ENCODE measurements at regions not wholly inside any gene's neighbourhood (a gene's known extent, or its start where the extent isn't known, plus 50 kb on each side); places are given as distances from the start of the nearest gene placed in this dataset.
A peak's percentile ranks its signal among the peaks of the same experiment; 100 is the strongest.

DNA sequence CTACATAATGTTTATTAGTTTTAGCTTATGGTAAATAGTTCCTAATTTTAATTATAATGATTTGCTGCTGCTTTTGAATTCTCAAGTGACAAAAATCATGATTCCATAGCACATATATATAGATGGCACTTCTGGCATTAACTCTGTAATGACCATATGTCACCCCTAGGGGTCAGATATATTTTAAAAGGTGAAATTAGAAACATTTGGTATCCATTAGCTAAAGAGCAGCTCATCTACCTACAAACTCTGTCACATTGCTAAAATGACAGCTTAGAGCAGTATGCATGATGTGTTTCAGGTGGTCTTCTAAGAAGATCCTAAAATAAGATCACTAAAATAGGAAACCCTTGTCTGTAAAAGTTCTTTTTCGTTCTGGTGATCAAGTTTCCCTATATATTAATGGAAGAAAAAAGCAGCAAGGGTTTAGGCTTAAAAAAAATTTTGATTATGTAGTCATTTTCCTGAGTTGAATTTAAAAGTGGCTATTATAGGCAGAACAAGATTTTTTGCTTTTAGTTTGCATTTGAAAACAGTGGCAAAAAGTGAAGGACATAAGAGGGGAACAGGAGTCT, 157.7 kb upstream of the POU5F2 start:
- Histone ChIP-seq H3K9me2 (replicated peaks; ENCODE audit: insufficient read depth, low read length) (no peaks in the 10 kb centered on the region), H3K4me1 (ENCODE audit: low read length) (no peaks in the 10 kb centered on the region), H3K79me2 (ENCODE audit: low read length) (no peaks in the 10 kb centered on the region), H3K27ac (ENCODE audit: low read length) (no peak overlapping the region), H2AFZ (ENCODE audit: low read length) (no peak overlapping the region), H3K9me3 (ENCODE audit: low read length) (no peaks in the 10 kb centered on the region), H3K9ac (ENCODE audit: low read length) (no peak overlapping the region), H3K4me2 (ENCODE audit: low read depth, low read length, poor library complexity, severe bottlenecking) (no peak overlapping the region), H3K27me3 (ENCODE audit: low read length) (no peaks in the 10 kb centered on the region), H3K36me3 (ENCODE audit: insufficient read depth, low read length) (no peaks in the 10 kb centered on the region), H4K20me1 (ENCODE audit: insufficient read depth, low read depth, low read length) (no peaks in the 10 kb centered on the region; the same call in 1 of the 2 replicates), H3K4me3 (ENCODE audit: low read length) (no peak overlapping the region)
- DNase-seq: peak; percentile 63

DNA sequence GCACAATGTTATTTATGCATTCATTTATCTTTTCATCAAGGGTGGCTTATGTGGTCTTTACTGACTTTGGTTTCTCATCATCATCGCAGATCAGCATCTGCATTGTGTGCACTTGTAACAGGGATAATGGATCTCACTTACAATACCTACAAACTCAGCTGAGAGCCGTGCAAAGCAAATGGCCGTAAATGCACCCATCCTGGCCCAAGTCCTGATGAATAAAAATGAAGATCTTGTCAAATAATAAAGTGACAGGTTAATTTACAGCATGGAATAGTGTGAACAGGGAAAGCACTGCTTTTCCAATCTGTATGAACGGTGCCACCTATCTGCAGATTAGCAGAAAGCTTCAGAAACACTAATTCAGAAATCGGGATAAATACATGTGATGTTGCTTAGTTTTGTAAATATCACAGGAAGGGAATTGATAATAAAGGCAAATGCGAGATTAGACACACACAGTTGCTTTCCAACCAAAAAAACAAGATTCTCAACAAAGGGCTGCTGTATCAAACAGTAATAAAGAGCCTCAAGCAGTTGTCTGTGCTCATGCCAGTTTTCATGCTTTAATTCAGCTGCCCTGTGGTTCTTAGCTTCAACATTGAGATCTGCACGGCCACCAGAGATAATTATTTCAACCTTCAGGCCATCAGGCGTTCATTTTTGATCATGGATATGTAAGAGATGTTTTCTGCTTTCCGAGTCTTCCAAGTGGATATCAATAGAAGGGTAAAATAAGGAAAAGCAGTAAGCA, 153.4 kb upstream of the POU5F2 start:
- no peak overlapping the region for H3K4me3 ChIP-seq (ENCODE audit: low read length)
- H3K27me3 ChIP-seq (ENCODE audit: low read length): no peaks in the 10 kb centered on the region
- H3K9ac ChIP-seq (ENCODE audit: low read length): no peak overlapping the region
- no peak overlapping the region for H3K4me2 ChIP-seq (ENCODE audit: low read depth, low read length, poor library complexity, severe bottlenecking)
- no peaks in the 10 kb centered on the region; the same call in 1 of the 2 replicates for H4K20me1 ChIP-seq (ENCODE audit: insufficient read depth, low read depth, low read length)
- H3K36me3 ChIP-seq (ENCODE audit: insufficient read depth, low read length): no peaks in the 10 kb centered on the region
- no peaks in the 10 kb centered on the region for H3K79me2 ChIP-seq (ENCODE audit: low read length)
- no peaks in the 10 kb centered on the region for H3K4me1 ChIP-seq (ENCODE audit: low read length)
- H3K9me2 ChIP-seq (replicated peaks; ENCODE audit: insufficient read depth, low read length): no peaks in the 10 kb centered on the region
- no peak overlapping the region for H3K27ac ChIP-seq (ENCODE audit: low read length)
- H3K9me3 ChIP-seq (ENCODE audit: low read length): no peaks in the 10 kb centered on the region
- no peak overlapping the region for H2AFZ ChIP-seq (ENCODE audit: low read length)
- no peak for DNase-seq

DNA sequence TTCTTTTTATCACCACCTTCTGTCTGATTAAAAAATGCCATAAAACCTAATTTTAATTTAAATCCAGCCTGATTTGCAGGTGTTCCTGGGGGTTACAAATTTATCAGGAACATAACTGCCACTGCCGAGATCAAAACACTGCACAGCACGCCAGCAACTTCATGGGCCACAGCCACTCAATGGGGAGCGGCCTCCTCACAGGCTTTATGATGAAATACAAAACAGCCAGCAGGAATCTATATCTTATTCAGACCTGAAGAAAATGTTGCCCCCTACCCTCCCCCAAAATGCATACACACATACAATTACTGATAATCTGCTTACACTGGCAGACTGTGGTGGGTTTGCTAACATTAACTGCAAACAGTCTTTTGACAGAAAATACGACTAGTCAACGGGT, 151.7 kb upstream of the POU5F2 start:
- Histone ChIP-seq H2AFZ (ENCODE audit: low read length) (no peak overlapping the region), H3K4me1 (ENCODE audit: low read length) (no peaks in the 10 kb centered on the region), H3K9ac (ENCODE audit: low read length) (no peak overlapping the region), H3K9me3 (ENCODE audit: low read length) (no peaks in the 10 kb centered on the region), H3K9me2 (replicated peaks; ENCODE audit: insufficient read depth, low read length) (no peaks in the 10 kb centered on the region), H4K20me1 (ENCODE audit: insufficient read depth, low read depth, low read length) (no peaks in the 10 kb centered on the region; the same call in 1 of the 2 replicates), H3K4me2 (ENCODE audit: low read depth, low read length, poor library complexity, severe bottlenecking) (no peak overlapping the region), H3K79me2 (ENCODE audit: low read length) (no peaks in the 10 kb centered on the region), H3K27me3 (ENCODE audit: low read length) (no peaks in the 10 kb centered on the region), H3K27ac (ENCODE audit: low read length) (no peak overlapping the region), H3K4me3 (ENCODE audit: low read length) (no peak overlapping the region), H3K36me3 (ENCODE audit: insufficient read depth, low read length) (no peaks in the 10 kb centered on the region)
- DNase-seq: no peak

DNA sequence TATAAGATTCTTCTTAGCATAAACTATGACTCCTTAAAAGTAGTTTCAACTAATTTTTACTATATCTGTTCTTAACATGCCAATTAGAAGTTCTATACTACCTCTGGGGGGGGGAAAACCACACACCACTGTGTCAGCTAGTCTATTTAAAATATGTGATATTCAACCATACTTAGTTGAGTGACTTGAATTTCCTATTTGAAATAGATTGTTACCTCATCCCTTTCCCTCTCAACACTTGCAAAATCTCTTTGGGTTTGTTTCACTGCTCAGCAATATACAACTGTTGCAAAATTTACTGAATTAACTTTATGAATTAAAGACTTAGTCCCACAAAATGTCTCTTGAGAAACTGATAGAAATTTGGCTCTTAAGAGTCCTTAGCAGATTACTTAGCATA, 151.1 kb upstream of the POU5F2 start:
- no peak overlapping the region for H3K4me3 ChIP-seq (ENCODE audit: low read length)

DNA sequence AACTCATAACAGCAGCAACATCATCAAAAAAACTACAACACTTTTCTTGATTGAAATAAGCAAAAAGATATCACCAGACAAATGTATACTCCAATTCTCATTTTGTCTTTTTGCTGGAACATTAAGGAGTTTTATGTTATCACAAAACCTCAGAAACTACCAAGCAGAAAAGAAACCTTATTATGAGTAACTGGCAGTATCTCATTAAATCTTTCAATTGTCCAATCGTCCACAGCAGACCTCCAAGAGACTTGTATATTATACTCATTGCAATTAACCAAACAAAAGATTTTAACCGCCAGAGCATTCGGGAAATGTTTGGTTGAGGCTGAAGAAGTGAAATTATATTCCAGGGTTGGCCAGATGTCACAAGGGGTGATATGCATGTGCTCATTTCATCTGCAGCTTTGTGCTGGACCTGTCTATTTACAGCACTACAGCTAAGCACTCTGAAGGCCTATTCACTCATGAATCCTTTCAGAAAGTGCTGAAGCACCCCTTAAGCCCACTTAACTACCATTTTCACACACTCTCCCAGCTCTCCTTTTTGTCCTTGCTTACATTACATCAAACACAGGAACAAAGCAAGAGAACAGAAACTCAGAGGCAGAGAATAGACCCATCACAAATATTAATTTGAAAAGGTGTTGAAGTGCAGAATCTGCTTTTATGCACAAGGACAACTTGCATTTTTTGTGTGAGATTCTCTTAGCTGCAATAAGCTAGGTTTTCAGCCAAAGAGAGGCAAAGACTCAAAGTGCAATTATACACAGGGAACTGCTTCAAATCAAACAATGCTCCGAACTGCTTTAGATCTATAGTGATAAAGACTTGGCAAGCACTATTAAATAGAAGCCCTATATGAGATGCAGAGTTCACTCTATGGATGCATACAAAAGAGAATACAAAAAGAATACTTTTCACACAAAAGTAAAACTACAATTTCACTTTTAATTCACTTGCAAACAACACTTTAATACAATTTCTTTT, 150.4 kb upstream of the POU5F2 start:
- H3K36me3 ChIP-seq (ENCODE audit: insufficient read depth, low read length): no peaks in the 10 kb centered on the region
- no peaks in the 10 kb centered on the region for H3K79me2 ChIP-seq (ENCODE audit: low read length)
- H2AFZ ChIP-seq (ENCODE audit: low read length): no peak overlapping the region
- H3K27ac ChIP-seq (ENCODE audit: low read length): no peak overlapping the region
- no peak for DNase-seq
- H3K9me3 ChIP-seq (ENCODE audit: low read length): no peaks in the 10 kb centered on the region
- H3K4me2 ChIP-seq (ENCODE audit: low read depth, low read length, poor library complexity, severe bottlenecking): no peak overlapping the region
- no peaks in the 10 kb centered on the region for H3K9me2 ChIP-seq (replicated peaks; ENCODE audit: insufficient read depth, low read length)
- no peaks in the 10 kb centered on the region for H3K27me3 ChIP-seq (ENCODE audit: low read length)
- H3K4me3 ChIP-seq (ENCODE audit: low read length): no peak overlapping the region
- no peaks in the 10 kb centered on the region; the same call in 1 of the 2 replicates for H4K20me1 ChIP-seq (ENCODE audit: insufficient read depth, low read depth, low read length)
- H3K4me1 ChIP-seq (ENCODE audit: low read length): no peaks in the 10 kb centered on the region
- H3K9ac ChIP-seq (ENCODE audit: low read length): no peak overlapping the region

More for the DNA sequence above, 151.1 kb upstream of the POU5F2 start:
- Histone ChIP-seq H3K9ac (ENCODE audit: low read length) (no peak overlapping the region), H3K27me3 (ENCODE audit: low read length) (no peaks in the 10 kb centered on the region), H3K79me2 (ENCODE audit: low read length) (no peaks in the 10 kb centered on the region), H3K4me2 (ENCODE audit: low read depth, low read length, poor library complexity, severe bottlenecking) (no peak overlapping the region), H3K36me3 (ENCODE audit: insufficient read depth, low read length) (no peaks in the 10 kb centered on the region), H3K9me2 (replicated peaks; ENCODE audit: insufficient read depth, low read length) (no peaks in the 10 kb centered on the region), H3K4me1 (ENCODE audit: low read length) (no peaks in the 10 kb centered on the region), H4K20me1 (ENCODE audit: insufficient read depth, low read depth, low read length) (no peaks in the 10 kb centered on the region; the same call in 1 of the 2 replicates), H2AFZ (ENCODE audit: low read length) (no peak overlapping the region), H3K27ac (ENCODE audit: low read length) (no peak overlapping the region), H3K9me3 (ENCODE audit: low read length) (no peaks in the 10 kb centered on the region)
- no peak for DNase-seq

DNA sequence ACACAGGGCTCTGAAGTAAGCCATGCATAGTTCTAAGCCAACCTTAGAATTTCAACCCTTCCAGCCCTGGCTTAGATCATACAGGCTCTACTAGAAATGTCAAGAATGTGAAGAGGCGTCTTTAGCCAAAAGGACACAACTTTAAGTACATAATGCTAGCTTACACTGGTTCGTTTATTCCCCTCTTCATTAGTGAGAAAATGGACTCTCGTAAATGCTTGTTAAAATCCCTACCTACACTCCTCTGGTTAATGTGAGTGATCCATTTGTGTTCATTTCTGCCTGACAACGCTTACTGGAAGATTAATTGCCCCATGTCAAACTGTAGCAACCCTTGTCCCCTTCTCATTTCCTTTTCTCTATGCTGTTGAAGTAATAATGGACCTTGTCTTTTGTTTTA, 149.3 kb upstream of the POU5F2 start:
- H3K79me2 ChIP-seq (ENCODE audit: low read length): no peaks in the 10 kb centered on the region
- H4K20me1 ChIP-seq (ENCODE audit: insufficient read depth, low read depth, low read length): no peaks in the 10 kb centered on the region; the same call in 1 of the 2 replicates
- no peaks in the 10 kb centered on the region for H3K9me2 ChIP-seq (replicated peaks; ENCODE audit: insufficient read depth, low read length)
- no peak overlapping the region for H3K4me3 ChIP-seq (ENCODE audit: low read length)
- H3K9me3 ChIP-seq (ENCODE audit: low read length): no peaks in the 10 kb centered on the region
- no peak overlapping the region for H3K27ac ChIP-seq (ENCODE audit: low read length)
- no peak overlapping the region for H3K4me2 ChIP-seq (ENCODE audit: low read depth, low read length, poor library complexity, severe bottlenecking)
- H3K27me3 ChIP-seq (ENCODE audit: low read length): no peaks in the 10 kb centered on the region
- H3K4me1 ChIP-seq (ENCODE audit: low read length): no peaks in the 10 kb centered on the region
- no peak overlapping the region for H3K9ac ChIP-seq (ENCODE audit: low read length)
- DNase-seq: no peak
- H3K36me3 ChIP-seq (ENCODE audit: insufficient read depth, low read length): no peaks in the 10 kb centered on the region
- H2AFZ ChIP-seq (ENCODE audit: low read length): no peak overlapping the region

DNA sequence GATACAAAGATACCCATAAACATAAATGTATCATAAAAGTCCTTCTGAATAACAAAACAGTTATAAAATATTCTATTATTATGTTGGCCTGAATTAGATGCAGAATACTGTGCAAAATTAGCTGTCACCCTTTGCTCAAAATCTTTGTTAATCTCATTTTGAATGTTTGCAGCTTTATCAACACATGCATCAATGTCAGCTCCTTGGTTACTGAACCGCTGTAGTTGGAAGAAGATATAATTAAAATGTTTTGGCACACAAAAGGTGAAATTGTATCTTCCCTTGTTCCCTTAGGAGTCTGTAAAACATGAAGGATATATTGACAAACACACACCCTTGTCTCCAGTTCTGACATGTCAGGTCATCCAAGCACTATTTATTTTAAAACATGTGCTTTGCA, 146.3 kb upstream of the POU5F2 start:
- Histone ChIP-seq H3K4me2 (ENCODE audit: low read depth, low read length, poor library complexity, severe bottlenecking) (no peak overlapping the region), H3K27ac (ENCODE audit: low read length) (no peak overlapping the region), H3K79me2 (ENCODE audit: low read length) (no peaks in the 10 kb centered on the region), H3K27me3 (ENCODE audit: low read length) (no peaks in the 10 kb centered on the region), H3K9me3 (ENCODE audit: low read length) (no peaks in the 10 kb centered on the region), H3K4me1 (ENCODE audit: low read length) (peaks cover 21% of the 10 kb centered on the region), H3K36me3 (ENCODE audit: insufficient read depth, low read length) (no peaks in the 10 kb centered on the region), H4K20me1 (ENCODE audit: insufficient read depth, low read depth, low read length) (no peaks in the 10 kb centered on the region), H3K9ac (ENCODE audit: low read length) (no peak overlapping the region), H3K4me3 (ENCODE audit: low read length) (no peak overlapping the region), H3K9me2 (replicated peaks; ENCODE audit: insufficient read depth, low read length) (no peaks in the 10 kb centered on the region), H2AFZ (ENCODE audit: low read length) (no peak overlapping the region)
- DNase-seq: no peak

DNA sequence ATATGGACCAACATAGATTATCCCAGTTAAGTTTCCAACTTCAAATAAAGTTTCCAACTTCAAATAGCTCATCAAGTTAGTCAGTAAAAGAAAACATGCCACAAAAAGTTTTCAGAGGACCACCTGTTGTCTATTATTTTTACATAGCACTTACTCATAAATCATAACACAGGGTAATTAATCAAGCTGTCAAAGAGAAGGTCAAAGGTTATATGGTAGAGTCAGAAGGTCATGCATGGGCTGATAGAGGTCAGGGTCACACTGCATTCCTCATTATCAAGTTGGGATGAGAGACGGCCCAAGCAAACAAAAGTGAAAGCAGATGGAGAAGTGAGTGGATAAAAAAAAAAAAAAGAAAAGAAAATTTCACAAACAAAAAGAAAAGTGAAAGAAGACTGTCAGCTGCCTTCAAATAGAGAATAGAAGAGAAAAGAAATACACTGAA, 145.5 kb upstream of the POU5F2 start:
- Histone ChIP-seq H3K79me2 (ENCODE audit: low read length) (no peaks in the 10 kb centered on the region), H3K9me2 (replicated peaks; ENCODE audit: insufficient read depth, low read length) (no peaks in the 10 kb centered on the region), H4K20me1 (ENCODE audit: insufficient read depth, low read depth, low read length) (no peaks in the 10 kb centered on the region), H3K9me3 (ENCODE audit: low read length) (no peaks in the 10 kb centered on the region), H2AFZ (ENCODE audit: low read length) (no peak overlapping the region), H3K27me3 (ENCODE audit: low read length) (no peaks in the 10 kb centered on the region), H3K4me2 (ENCODE audit: low read depth, low read length, poor library complexity, severe bottlenecking) (peak overlapping the region; percentile 21), H3K4me1 (ENCODE audit: low read length) (peaks cover 29% of the 10 kb centered on the region), H3K36me3 (ENCODE audit: insufficient read depth, low read length) (no peaks in the 10 kb centered on the region), H3K9ac (ENCODE audit: low read length) (no peak overlapping the region), H3K27ac (ENCODE audit: low read length) (no peak overlapping the region), H3K4me3 (ENCODE audit: low read length) (no peak overlapping the region)
- no peak for DNase-seq
